Heart left ventricle (tissue), 13 donors: ENCODE measurements at regions not wholly inside any gene's neighbourhood (a gene's known extent, or its start where the extent isn't known, plus 50 kb on each side); places are given as distances from the start of the nearest gene placed in this dataset.

ENCODE experiments used
- POLR2A ChIP-seq, 2 donors: fragments of 450-650 bp; IDR thresholded peaks; one replicate each; pipeline ENCODE4 v1.6.1; 2017; ENCODE audit warnings: antibody characterized with exemption in 2 of 2, mild to moderate bottlenecking in 2 of 2, moderate library complexity in 2 of 2
- TF ChIP-seq, protein P1 (sequence below), 12 donors: fragments of 200-600 bp; sonication (generic) in 4 of 12; IDR thresholded peaks; one replicate each; pipeline versions ENCODE4 v1.5.0 to v1.8.0; 2018 to 2022; ENCODE audit warnings: antibody characterized with exemption in 12 of 12, mild to moderate bottlenecking in 5 of 12
- donor health status: ischemic (EF 13 %, LVEDD 7.1; RV severe dilation, severe dysfunction).
- donor health status: DM: no; HTN: yes; CAD: no.
- donor health status: DM: no; HTN: no; CAD: no.
- donor health status: ischemic (EF 25% LVEDD 6.9; RV normal size, moderate dysfunction).
- donor health status: ischemic (EF 25% LVEDD 5.7; RV mildly dilated, moderate dysfunction).
- donor health status: ischemic (EF 35%, LVEDD 5.7; RV mildly dilated, moderate dysfunction).
- donor health status: nonischemic (EF 11% LVEDD 7.7; RV severe dilation, severe dysfunction).
- donor health status: DM: yes; HTN: yes; CAD: no.
- donor health status: PGD.
- donor health status: ischemic (EF 29% LVEDD 5.4; RV normal size, mild dysfunction).
- donor health status: nonischemic (EF 23%, LVEDD 6.1; RV moderate dilation, normal function).

DNA sequence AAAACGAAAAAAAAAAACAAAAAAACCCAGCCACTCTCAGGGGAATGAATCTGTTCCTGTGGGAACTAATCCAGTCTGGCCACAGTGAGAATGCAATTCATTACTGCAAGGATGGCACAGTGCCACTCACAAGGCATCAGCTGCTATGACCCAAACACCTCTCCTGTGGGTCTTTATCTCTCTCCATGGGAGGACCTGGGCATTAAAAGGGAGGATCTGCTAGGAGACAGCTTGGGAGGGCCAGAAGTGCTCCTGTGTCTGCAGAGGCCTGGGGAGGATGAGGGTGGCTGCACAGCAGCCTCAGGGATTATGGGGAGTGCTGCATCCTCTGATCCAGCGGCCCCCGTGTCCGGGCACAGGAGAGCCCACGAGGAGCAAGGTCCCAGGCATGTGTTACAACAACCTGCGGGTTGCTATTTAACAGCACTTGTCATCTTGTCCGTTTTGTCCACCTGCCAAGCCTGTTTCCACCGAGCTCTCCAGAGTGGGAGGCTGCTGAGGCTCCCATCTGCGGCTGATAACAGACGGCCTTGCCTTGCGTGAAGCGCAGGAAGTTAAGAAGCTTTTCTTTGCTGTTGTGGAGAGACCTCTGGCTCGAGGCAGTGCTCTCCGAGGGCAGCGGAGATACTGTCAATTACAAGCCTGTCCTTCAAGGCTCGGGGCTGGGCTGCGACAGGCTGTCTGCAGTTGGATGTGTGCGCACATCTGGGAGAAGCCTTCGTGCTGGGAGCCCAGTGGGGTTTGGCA, 97.7 kb downstream of the NXPE2 start:
- TF ChIP-seq, protein P1, sequence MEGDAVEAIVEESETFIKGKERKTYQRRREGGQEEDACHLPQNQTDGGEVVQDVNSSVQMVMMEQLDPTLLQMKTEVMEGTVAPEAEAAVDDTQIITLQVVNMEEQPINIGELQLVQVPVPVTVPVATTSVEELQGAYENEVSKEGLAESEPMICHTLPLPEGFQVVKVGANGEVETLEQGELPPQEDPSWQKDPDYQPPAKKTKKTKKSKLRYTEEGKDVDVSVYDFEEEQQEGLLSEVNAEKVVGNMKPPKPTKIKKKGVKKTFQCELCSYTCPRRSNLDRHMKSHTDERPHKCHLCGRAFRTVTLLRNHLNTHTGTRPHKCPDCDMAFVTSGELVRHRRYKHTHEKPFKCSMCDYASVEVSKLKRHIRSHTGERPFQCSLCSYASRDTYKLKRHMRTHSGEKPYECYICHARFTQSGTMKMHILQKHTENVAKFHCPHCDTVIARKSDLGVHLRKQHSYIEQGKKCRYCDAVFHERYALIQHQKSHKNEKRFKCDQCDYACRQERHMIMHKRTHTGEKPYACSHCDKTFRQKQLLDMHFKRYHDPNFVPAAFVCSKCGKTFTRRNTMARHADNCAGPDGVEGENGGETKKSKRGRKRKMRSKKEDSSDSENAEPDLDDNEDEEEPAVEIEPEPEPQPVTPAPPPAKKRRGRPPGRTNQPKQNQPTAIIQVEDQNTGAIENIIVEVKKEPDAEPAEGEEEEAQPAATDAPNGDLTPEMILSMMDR (IDR thresholded peaks at IDR 0.05), result no peak
- no peak for TF ChIP-seq POLR2A (IDR thresholded peaks at IDR 0.05)
